Fibroblast of lung (primary cell): ENCODE measurements at regions not wholly inside any gene's neighbourhood (a gene's known extent, or its start where the extent isn't known, plus 50 kb on each side); places are given as distances from the start of the nearest gene placed in this dataset.

Source experiments
- CTCF ChIP-seq, 2 donors: IDR thresholded peaks in 1 of 2; conservative IDR thresholded peaks in 1 of 2; 1 replicate in 1 of 2; 2 replicates in 1 of 2; pipeline ENCODE4 v1.5.1; 2011 to 2012; ENCODE audit warnings: low read length in 2 of 2, control low read depth in 1 of 2, inconsistent platforms in 1 of 2, low read depth in 1 of 2, mild to moderate bottlenecking in 1 of 2
- EZH2 ChIP-seq: IDR thresholded peaks from 2 replicates; pipeline ENCODE4 v1.5.1; 2012; ENCODE audit warnings: low read length, control low read depth, mild to moderate bottlenecking; ENCODE audit errors: missing control alignments

- no peak for TF ChIP-seq EZH2
- no peak for TF ChIP-seq CTCF (conservative IDR thresholded peaks at IDR 0.05 in 1 of 2, IDR thresholded peaks at IDR 0.05 in 1 of 2; ENCODE audit: low read depth in 1 of 2, low read length in 2 of 2)
Measured at GRCh38 chr9:108150736-108151586, 661.4 kb upstream of the KLF4 start.
